GM19395 (cell line): ENCODE measurements at regions not wholly inside any gene's neighbourhood (a gene's known extent, or its start where the extent isn't known, plus 50 kb on each side); places are given as distances from the start of the nearest gene placed in this dataset.

Experiments used
- ATAC-seq: cut with Tn5 transposase; IDR thresholded peaks from one replicate; pipeline ENCODE4 v1.9.1; 2021; ENCODE audit warnings: mild to moderate bottlenecking, moderate library complexity; ENCODE audit not compliant: unreplicated experiment

GRCh38 chr5:4212981-4213819, 617.6 kb downstream of the IRX1 start:
- ATAC-seq: no peak

- ATAC-seq: no peak
Measured at GRCh38 chr5:4215143-4215542, 619.5 kb downstream of the IRX1 start.

- no peak for ATAC-seq
Measured at GRCh38 chr5:4216142-4216541, 620.5 kb downstream of the IRX1 start.

- ATAC-seq: no peak
Measured at GRCh38 chr5:4220016-4220415, 624.4 kb downstream of the IRX1 start.

- no peak for ATAC-seq
Measured at GRCh38 chr5:4221048-4221447, 625.4 kb downstream of the IRX1 start.

GRCh38 chr5:4222147-4222546, 626.5 kb downstream of the IRX1 start:
- ATAC-seq: no peak

GRCh38 chr5:4222821-4223220, 627.2 kb downstream of the IRX1 start:
- ATAC-seq: no peak

- no peak for ATAC-seq
Measured at GRCh38 chr5:4225741-4226140, 630.1 kb downstream of the IRX1 start.

- no peak for ATAC-seq
Measured at GRCh38 chr5:4226565-4226964, 630.9 kb downstream of the IRX1 start.

- no peak for ATAC-seq
Measured at GRCh38 chr5:4228708-4229107, 633.1 kb downstream of the IRX1 start.

GRCh38 chr5:4229414-4230292, 634.0 kb downstream of the IRX1 start:
- no peak for ATAC-seq

- ATAC-seq: no peak
Measured at GRCh38 chr5:4230471-4230785, 634.8 kb downstream of the IRX1 start.

GRCh38 chr5:4230786-4231641, 635.4 kb downstream of the IRX1 start:
- no peak for ATAC-seq

- ATAC-seq: no peak
Measured at GRCh38 chr5:4232084-4232483, 636.5 kb downstream of the IRX1 start.

GRCh38 chr5:4233671-4234070, 638.0 kb downstream of the IRX1 start:
- no peak for ATAC-seq

- no peak for ATAC-seq
Measured at GRCh38 chr5:4243479-4244264, 648.0 kb downstream of the IRX1 start.

- no peak for ATAC-seq
Measured at GRCh38 chr5:4244306-4244705, 648.7 kb downstream of the IRX1 start.

- ATAC-seq: no peak
Measured at GRCh38 chr5:4245076-4245475, 649.4 kb downstream of the IRX1 start.

GRCh38 chr5:4245511-4245910, 649.9 kb downstream of the IRX1 start:
- ATAC-seq: no peak

GRCh38 chr5:4246447-4246846, 650.8 kb downstream of the IRX1 start:
- ATAC-seq: no peak
